Breast epithelium (tissue), 4 donors: ENCODE measurements at regions not wholly inside any gene's neighbourhood (a gene's known extent, or its start where the extent isn't known, plus 50 kb on each side); places are given as distances from the start of the nearest gene placed in this dataset.
"Not testable (repeated sequence)": the region's sequence is repeated elsewhere in the genome, so short reads cannot be mapped to it uniquely, and the experiment has no call there.

ENCODE experiments used
- DNase-seq, 2 donors: peaks; one replicate each; pipeline ENCODE4 v3.0.0-alpha.2; 2019; ENCODE audit warnings: low spot score in 2 of 2
- H3K27ac ChIP-seq, 2 donors: fragments of 200-600 bp; sonication (generic) in 1 of 2; one replicate each; pipeline ENCODE4 v1.5.1; 2016 to 2019; ENCODE audit warnings: mild to moderate bottlenecking in 1 of 2
- H3K27me3 ChIP-seq, 2 donors: fragments of 200-600 bp; sonication (generic) in 1 of 2; one replicate each; pipeline versions ENCODE4 v1.5.1 to v1.6.0; 2017 to 2019; ENCODE audit warnings: control low read depth in 1 of 2, mild to moderate bottlenecking in 1 of 2
- H3K36me3 ChIP-seq: fragments of 200-600 bp; one replicate; pipeline ENCODE4 v1.5.1; 2019
- H3K4me1 ChIP-seq, 2 donors: fragments of 200-600 bp; sonication (generic); one replicate each; pipeline ENCODE4 v1.5.1; 2016 to 2019; ENCODE audit warnings: control low read depth in 1 of 2
- H3K4me3 ChIP-seq, 3 donors: fragments of 200-600 bp; sonication (generic); 1 replicate in 2 of 3; 2 replicates in 1 of 3; pipeline ENCODE4 v1.5.1; 2016 to 2019; ENCODE audit warnings: mild to moderate bottlenecking in 3 of 3, moderate library complexity in 2 of 3
- H3K9me3 ChIP-seq, 2 donors: fragments of 200-600 bp; sonication (generic) in 1 of 2; one replicate each; pipeline ENCODE4 v1.5.1; 2016 to 2019; ENCODE audit warnings: control low read depth in 1 of 2
- CTCF ChIP-seq, 3 donors: fragments of 450-650 bp; IDR thresholded peaks; one replicate each; pipeline ENCODE4 v1.5.1; 2016 to 2017; ENCODE audit warnings: antibody characterized with exemption in 3 of 3, mild to moderate bottlenecking in 3 of 3, moderate library complexity in 3 of 3
- POLR2A ChIP-seq: fragments of 450-650 bp; IDR thresholded peaks from one replicate; pipeline ENCODE4 v1.6.1; 2016; ENCODE audit warnings: antibody characterized with exemption, mild to moderate bottlenecking, moderate library complexity
- POLR2AphosphoS5 ChIP-seq, 3 donors: sonication (generic); formaldehyde crosslinking; IDR thresholded peaks; one replicate each; pipeline ENCODE4 v1.6.1; 2017; ENCODE audit warnings: antibody characterized with exemption in 3 of 3
- intact Hi-C: fragments of 100-400 bp; cut with DNase I; formaldehyde crosslinking; loops from one replicate; pipeline ENCODE4 v1.15.1; 2023; ENCODE audit warnings: low total_unique reads

GRCh38 chr11:91078221-91078620 is 855.4 kb upstream of the CHORDC1 start:
- intact Hi-C loops, result no loop called here
- Histone ChIP-seq H3K4me1 (no peaks in the 10 kb centered on the region), H3K4me3 (no peak overlapping the region), H3K36me3 (no peaks in the 10 kb centered on the region), H3K27me3 (no peaks in the 10 kb centered on the region), H3K27ac (no peak overlapping the region), H3K9me3 (peaks cover 0 to 4% of the 10 kb centered on the region in 2 donors)
- DNase-seq, result no peak
- no peak for TF ChIP-seq CTCF (IDR thresholded peaks at IDR 0.05)
- no peak for TF ChIP-seq POLR2AphosphoS5 (IDR thresholded peaks at IDR 0.05)
- no peak for TF ChIP-seq POLR2A

DNA sequence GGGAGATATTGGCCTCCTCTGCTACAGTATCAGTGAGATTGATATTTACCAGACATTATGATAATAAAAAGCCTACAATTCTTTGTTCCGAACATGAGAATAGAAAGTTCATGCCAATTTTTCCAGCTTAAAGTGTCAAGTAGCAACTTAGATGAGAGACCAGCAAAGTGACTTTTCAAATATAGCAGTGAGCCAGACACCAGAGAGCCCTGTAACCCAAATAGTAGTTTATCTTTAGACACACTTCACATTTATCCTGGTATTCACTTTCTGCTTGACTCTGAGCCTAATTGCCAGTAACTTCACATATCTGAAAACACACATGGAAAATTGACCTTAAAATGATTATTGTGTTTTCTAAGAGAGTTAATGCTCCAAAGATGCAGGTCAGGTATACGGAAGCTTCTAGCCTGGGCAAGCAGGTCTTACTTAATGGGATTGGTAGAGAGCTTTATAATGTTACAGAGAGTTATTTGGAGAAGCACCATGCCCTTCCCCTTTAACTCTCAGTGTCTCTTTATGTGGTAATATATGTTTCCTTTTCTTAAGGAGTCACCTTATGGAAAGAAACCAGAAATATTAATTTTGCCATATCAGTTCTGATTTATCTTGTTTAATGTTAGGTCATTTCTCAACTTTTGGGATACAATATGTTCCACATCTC is 852.3 kb upstream of the CHORDC1 start:
- TF ChIP-seq POLR2A, result no peak
- no peak for TF ChIP-seq CTCF (IDR thresholded peaks at IDR 0.05)
- TF ChIP-seq POLR2AphosphoS5 (IDR thresholded peaks at IDR 0.05), result no peak
- no peaks in the 10 kb centered on the region for H3K36me3 ChIP-seq
- H3K9me3 ChIP-seq, result peaks cover 0 to 4% of the 10 kb centered on the region in 2 donors
- no peak for DNase-seq
- H3K27me3 ChIP-seq, result no peaks in the 10 kb centered on the region
- H3K27ac ChIP-seq, result no peak overlapping the region
- intact Hi-C loops, result no loop called here
- H3K4me1 ChIP-seq, result no peaks in the 10 kb centered on the region
- H3K4me3 ChIP-seq, result no peak overlapping the region

DNA sequence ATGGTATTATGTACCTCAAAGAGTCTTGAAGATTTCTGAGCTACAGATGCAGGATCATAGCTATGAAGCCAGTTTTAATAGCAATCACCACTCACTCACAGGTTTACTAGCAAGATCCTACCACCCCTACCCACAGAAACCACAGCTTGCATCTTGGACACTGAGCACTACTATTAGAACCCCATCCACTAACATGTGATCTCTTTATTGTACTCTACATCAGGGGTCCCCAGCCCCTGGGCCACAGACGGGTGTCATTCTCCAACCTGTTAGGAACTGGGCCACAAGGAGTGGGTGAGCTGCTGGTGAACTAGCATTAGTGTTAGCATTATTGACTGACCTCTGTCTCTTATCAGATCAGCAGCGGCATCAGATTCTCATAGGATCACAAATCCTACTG is 844.8 kb upstream of the CHORDC1 start:
- H3K4me1 ChIP-seq, result no peaks in the 10 kb centered on the region
- no peaks in the 10 kb centered on the region for H3K27me3 ChIP-seq
- H3K4me3 ChIP-seq, result no peak overlapping the region
- DNase-seq, result no peak
- no peaks in the 10 kb centered on the region for H3K9me3 ChIP-seq
- H3K27ac ChIP-seq, result no peak overlapping the region
- intact Hi-C loops, result no loop called here
- no peak for TF ChIP-seq CTCF (IDR thresholded peaks at IDR 0.05)
- TF ChIP-seq POLR2AphosphoS5 (IDR thresholded peaks at IDR 0.05), result no peak
- TF ChIP-seq POLR2A, result no peak
- H3K36me3 ChIP-seq, result no peaks in the 10 kb centered on the region

DNA sequence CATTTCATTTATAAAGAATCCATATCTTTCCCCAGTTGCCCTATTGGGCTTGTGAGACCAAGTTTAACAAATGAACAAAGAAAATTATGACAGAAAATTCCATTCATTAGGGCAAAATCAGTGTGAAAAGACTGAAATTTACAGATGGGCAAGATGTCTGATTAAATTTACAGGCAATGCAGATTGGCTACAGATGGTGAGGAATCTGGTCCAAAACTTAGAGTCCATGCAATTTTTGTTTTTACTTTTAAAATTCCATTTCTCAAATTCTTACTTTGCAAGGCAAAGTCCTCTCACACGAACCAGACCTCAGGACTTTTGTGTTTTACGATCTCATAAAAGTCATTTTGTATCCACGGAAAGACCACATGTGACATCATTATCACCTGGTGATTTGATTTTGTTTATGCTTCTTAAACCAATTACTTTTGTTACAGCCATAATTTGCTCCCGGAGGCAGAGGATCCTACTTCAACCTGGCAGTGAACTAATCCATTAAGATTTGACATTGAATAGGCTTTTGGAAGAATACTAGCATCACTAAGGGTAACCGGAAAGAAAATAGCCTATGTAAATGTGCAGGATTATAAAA is 843.7 kb upstream of the CHORDC1 start:
- TF ChIP-seq POLR2A (no peak), CTCF (IDR thresholded peaks at IDR 0.05) (no peak), POLR2AphosphoS5 (IDR thresholded peaks at IDR 0.05) (no peak)
- H3K27ac ChIP-seq, result no peak overlapping the region
- intact Hi-C loops, result no loop called here

DNA sequence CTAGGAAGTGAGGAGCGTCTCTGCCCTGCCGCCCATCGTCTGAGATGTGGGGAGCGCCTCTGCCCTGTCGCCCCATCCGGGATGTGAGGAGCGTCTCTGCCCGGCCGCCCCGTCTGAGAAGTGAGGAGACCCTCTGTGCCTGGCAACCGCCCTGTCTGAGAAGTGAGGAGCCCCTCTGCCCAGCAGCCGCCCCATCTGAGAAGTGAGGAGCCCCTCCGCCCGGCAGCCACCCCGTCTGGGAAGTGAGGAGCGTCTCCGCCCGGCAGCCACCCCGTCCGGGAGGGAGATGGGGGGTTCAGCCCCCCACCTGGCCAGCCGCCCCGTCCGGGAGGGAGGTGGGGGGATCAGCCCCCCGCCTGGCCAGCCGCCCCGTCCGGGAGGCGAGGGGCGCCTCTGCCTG is 840.5 kb upstream of the CHORDC1 start:
- H3K27me3 ChIP-seq, H3K36me3 ChIP-seq, H3K27ac ChIP-seq, intact Hi-C loops, H3K4me3 ChIP-seq, DNase-seq, H3K4me1 ChIP-seq, H3K9me3 ChIP-seq: not testable (repeated sequence)

More for the DNA sequence above, 843.7 kb upstream of the CHORDC1 start:
- H3K27me3 ChIP-seq, result no peaks in the 10 kb centered on the region
- H3K4me1 ChIP-seq, result no peaks in the 10 kb centered on the region
- H3K4me3 ChIP-seq, result no peak overlapping the region
- DNase-seq, result no peak
- no peaks in the 10 kb centered on the region for H3K9me3 ChIP-seq
- no peaks in the 10 kb centered on the region for H3K36me3 ChIP-seq
